ENCODE measurements at regions not wholly inside any gene's neighbourhood (a gene's known extent, or its start where the extent isn't known, plus 50 kb on each side); places are given as distances from the start of the nearest gene placed in this dataset.

GRCh38 chr3:74691946-74692345 lies 77.5 kb upstream of the CNTN3 start:
- Mint-ChIP-seq H3K4me3 (no peak overlapping the region), H3K4me1 (no peaks in the 10 kb centered on the region), H3K27me3 (no peaks in the 10 kb centered on the region), H3K27ac (no peak overlapping the region), H3K36me3 (no peaks in the 10 kb centered on the region), H3K9me3 (peaks cover 3 to 13% (median 7%) of the 10 kb centered on the region in 7 donors)
- H3K27me3 ChIP-seq (ENCODE audit: control insufficient read depth, insufficient read depth, low read length) = no peaks in the 10 kb centered on the region
- no peaks in the 10 kb centered on the region for H3K4me1 ChIP-seq (ENCODE audit: control insufficient read depth, insufficient read depth, low read length, poor library complexity, severe bottlenecking)
- no peak for ATAC-seq (ENCODE audit: low read depth in 2 of 2)
- no peak overlapping the region for H3K27ac ChIP-seq (ENCODE audit: insufficient read depth, low read length, poor library complexity, severe bottlenecking)
- H3K36me3 ChIP-seq (ENCODE audit: control insufficient read depth, insufficient read depth, low read length) = no peaks in the 10 kb centered on the region
- DNase-seq = no peak
- H3K9me3 ChIP-seq (ENCODE audit: control insufficient read depth in 2 of 2, low read length in 2 of 2) = peaks cover 0 to 2% of the 10 kb centered on the region in 2 experiments
- H3K4me3 ChIP-seq (ENCODE audit: low read depth, low read length) = no peak overlapping the region

- no peaks in the 10 kb centered on the region for H3K9me3 ChIP-seq (ENCODE audit: control insufficient read depth in 2 of 2, low read length in 2 of 2)
- no peak overlapping the region for H3K4me3 ChIP-seq (ENCODE audit: low read depth, low read length)
- no peak overlapping the region for H3K27ac ChIP-seq (ENCODE audit: insufficient read depth, low read length, poor library complexity, severe bottlenecking)
- H3K27ac Mint-ChIP-seq = no peak overlapping the region
- DNase-seq = no peak
- H3K36me3 Mint-ChIP-seq = no peaks in the 10 kb centered on the region
- no peak overlapping the region for H3K4me3 Mint-ChIP-seq
- no peaks in the 10 kb centered on the region for H3K4me1 Mint-ChIP-seq
- no peaks in the 10 kb centered on the region for H3K27me3 ChIP-seq (ENCODE audit: control insufficient read depth, insufficient read depth, low read length)
- H3K9me3 Mint-ChIP-seq = peaks cover 1 to 8% (median 5%) of the 10 kb centered on the region in 7 donors
- H3K27me3 Mint-ChIP-seq = no peaks in the 10 kb centered on the region
- no peak for ATAC-seq (ENCODE audit: low read depth in 2 of 2)
- H3K36me3 ChIP-seq (ENCODE audit: control insufficient read depth, insufficient read depth, low read length) = no peaks in the 10 kb centered on the region
- H3K4me1 ChIP-seq (ENCODE audit: control insufficient read depth, insufficient read depth, low read length, poor library complexity, severe bottlenecking) = no peaks in the 10 kb centered on the region
Observed at GRCh38 chr3:74673326-74673725, 58.9 kb upstream of the CNTN3 start.

- no peaks in the 10 kb centered on the region for H3K4me1 Mint-ChIP-seq
- no peak overlapping the region for H3K27ac Mint-ChIP-seq
- Histone ChIP-seq H3K27ac (ENCODE audit: insufficient read depth, low read length, poor library complexity, severe bottlenecking) (no peak overlapping the region), H3K4me1 (ENCODE audit: control insufficient read depth, insufficient read depth, low read length, poor library complexity, severe bottlenecking) (no peaks in the 10 kb centered on the region), H3K36me3 (ENCODE audit: control insufficient read depth, insufficient read depth, low read length) (no peaks in the 10 kb centered on the region), H3K27me3 (ENCODE audit: control insufficient read depth, insufficient read depth, low read length) (no peaks in the 10 kb centered on the region), H3K4me3 (ENCODE audit: low read depth, low read length) (no peak overlapping the region), H3K9me3 (ENCODE audit: control insufficient read depth in 2 of 2, low read length in 2 of 2) (no peaks in the 10 kb centered on the region)
- ATAC-seq (ENCODE audit: low read depth in 2 of 2) (no peak), DNase-seq (no peak)
- peaks cover 0 to 30% (median 7%) of the 10 kb centered on the region in 7 donors for H3K9me3 Mint-ChIP-seq
- H3K36me3 Mint-ChIP-seq = no peaks in the 10 kb centered on the region
- no peak overlapping the region for H3K4me3 Mint-ChIP-seq
- H3K27me3 Mint-ChIP-seq = no peaks in the 10 kb centered on the region
Observed at GRCh38 chr3:74664606-74665005, 50.1 kb upstream of the CNTN3 start.

Data from CD4-positive, CD25-positive, alpha-beta regulatory T cell (primary cell).